Panc1 (cell line): ENCODE measurements at regions not wholly inside any gene's neighbourhood (a gene's known extent, or its start where the extent isn't known, plus 50 kb on each side); places are given as distances from the start of the nearest gene placed in this dataset.

ENCODE experiments used
- ATAC-seq: fragments of 200-7000 bp; cut with Tn5 transposase; 2 replicates; pipeline ENCODE4 v1.9.1; 2020; ENCODE audit warnings: mild to moderate bottlenecking, moderate library complexity
- BruUV-seq: library from RNA; stranded (reverse); fragments of 400-500 nt; replicated peaks from 2 replicates; lab custom pipeline; 2021; lab: Mats Ljungman, UMichigan
- CTCF ChIA-PET: fragments of 300-600 bp; sonication (Branson Sonifier 250); formaldehyde crosslinking; loops from one replicate; lab custom pipeline; 2022; ENCODE audit warnings: antibody characterized with exemption; lab: Charles Lee
- POLR2A ChIA-PET: fragments of 300-600 bp; sonication (Branson Sonifier 250); formaldehyde crosslinking; loops from one replicate; lab custom pipeline; 2022; ENCODE audit warnings: antibody characterized with exemption; lab: Charles Lee
- DNase-seq: peaks from one replicate; pipeline ENCODE4 v3.0.0-alpha.2; 2010; ENCODE audit warnings: low read depth, low spot score
- H3K27ac ChIP-seq: 2 replicates; pipeline ENCODE4 v1.5.1; 2011; ENCODE audit warnings: mild to moderate bottlenecking, low read length, inconsistent platforms
- H3K27me3 ChIP-seq: fragments of 200-500 bp; sonication (Bioruptor generic); 2 replicates; pipeline ENCODE4 v1.6.0; 2014; ENCODE audit warnings: low read length, inconsistent platforms; ENCODE audit not compliant: control insufficient read depth, insufficient read depth
- H3K36me3 ChIP-seq: fragments of 200-500 bp; sonication (Bioruptor generic); 2 replicates; pipeline ENCODE4 v1.5.1; 2014; ENCODE audit warnings: inconsistent platforms, mild to moderate bottlenecking, low read length, moderate library complexity; ENCODE audit not compliant: control insufficient read depth, insufficient read depth
- H3K4me1 ChIP-seq: 2 replicates; pipeline ENCODE4 v1.5.1; 2011; ENCODE audit warnings: inconsistent platforms, mild to moderate bottlenecking, low read length, moderate library complexity; ENCODE audit not compliant: control insufficient read depth, insufficient read depth
- H3K4me3 ChIP-seq, 2 experiments: 2 replicates each; pipeline ENCODE4 v1.5.1; 2011 to 2012; ENCODE audit warnings: low read depth in 2 of 2, low read length in 2 of 2, mild to moderate bottlenecking in 2 of 2, inconsistent platforms in 1 of 2, moderate library complexity in 1 of 2
- H3K9me3 ChIP-seq: fragments of 200-500 bp; sonication (Bioruptor generic); 2 replicates; pipeline ENCODE4 v1.5.1; 2014; ENCODE audit warnings: low read depth, mild to moderate bottlenecking, inconsistent platforms, low read length, moderate library complexity; ENCODE audit not compliant: control insufficient read depth, insufficient read depth
- POLR2AphosphoS5 ChIP-seq: IDR thresholded peaks from 2 replicates; pipeline ENCODE4 v1.6.1; 2012; ENCODE audit warnings: mild to moderate bottlenecking, low read depth, low read length, moderate library complexity
- SIN3A ChIP-seq: IDR thresholded peaks from 2 replicates; pipeline ENCODE4 v1.6.1; 2012; ENCODE audit warnings: low read depth, mild to moderate bottlenecking, low read length, moderate library complexity, borderline replicate concordance; ENCODE audit not compliant: insufficient read depth
- TCF7L2 ChIP-seq: IDR thresholded peaks from 2 replicates; pipeline ENCODE4 v1.6.1; 2011; ENCODE audit warnings: mild to moderate bottlenecking, low read depth, low read length, inconsistent platforms
- in situ Hi-C: cut with HindIII; loops from 2 replicates; pipeline ENCODE4 v1.10.0; 2016; ENCODE audit warnings: low sequenced_read_pairs, low pct_unique_long_range_greater_than_20kb
- intact Hi-C: fragments of 100-400 bp; cut with micrococcal nuclease; formaldehyde crosslinking; loops from one replicate; pipeline ENCODE4 v1.10.0; 2022; ENCODE audit not compliant: unreplicated experiment
- TF ChIP-seq, protein P1 (sequence below): fragments of 450-650 bp; IDR thresholded peaks from 2 replicates; pipeline ENCODE4 v1.5.1; 2017; ENCODE audit warnings: mild to moderate bottlenecking
- TF ChIP-seq, protein P2 (sequence below), 2 experiments: IDR thresholded peaks; 2 replicates each; pipeline ENCODE4 v1.6.1; 2011 to 2012; ENCODE audit warnings: low read depth in 2 of 2, control low read depth in 1 of 2, low read length in 1 of 2, mild to moderate bottlenecking in 1 of 2, moderate library complexity in 1 of 2; ENCODE audit not compliant: insufficient read depth in 1 of 2

DNA sequence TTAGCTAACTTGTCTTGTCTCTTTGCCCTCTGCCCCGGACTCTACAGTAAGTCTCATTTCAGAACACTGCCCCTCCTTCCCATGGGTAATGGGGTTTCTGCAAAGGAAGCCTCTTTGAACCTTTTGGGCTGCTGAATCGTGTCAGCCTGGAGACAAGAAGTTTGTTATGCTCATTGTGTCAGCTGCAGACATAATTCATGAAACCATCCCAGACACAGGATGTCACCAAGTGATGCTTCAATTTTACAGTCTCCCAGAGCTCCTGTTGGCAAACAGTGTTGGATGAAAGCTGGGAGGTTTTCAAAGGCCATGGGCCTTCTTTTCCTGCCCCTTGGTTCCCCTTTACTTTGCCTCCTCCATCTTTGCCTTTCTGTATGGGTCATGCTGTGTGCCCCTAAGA lies 223.1 kb upstream of the TAPT1 start:
- no peak overlapping the region for H3K4me3 ChIP-seq
- no peaks in the 10 kb centered on the region for H3K9me3 ChIP-seq
- intact Hi-C loops (loop anchor here (5.0 kb wide), 1 partner anchor 157 kb away; no protein-coding TSS in a partner anchor), in situ Hi-C loops (no loop called here)
- no peak for DNase-seq
- no peaks in the 10 kb centered on the region for H3K4me1 ChIP-seq
- TF ChIP-seq, protein P1, sequence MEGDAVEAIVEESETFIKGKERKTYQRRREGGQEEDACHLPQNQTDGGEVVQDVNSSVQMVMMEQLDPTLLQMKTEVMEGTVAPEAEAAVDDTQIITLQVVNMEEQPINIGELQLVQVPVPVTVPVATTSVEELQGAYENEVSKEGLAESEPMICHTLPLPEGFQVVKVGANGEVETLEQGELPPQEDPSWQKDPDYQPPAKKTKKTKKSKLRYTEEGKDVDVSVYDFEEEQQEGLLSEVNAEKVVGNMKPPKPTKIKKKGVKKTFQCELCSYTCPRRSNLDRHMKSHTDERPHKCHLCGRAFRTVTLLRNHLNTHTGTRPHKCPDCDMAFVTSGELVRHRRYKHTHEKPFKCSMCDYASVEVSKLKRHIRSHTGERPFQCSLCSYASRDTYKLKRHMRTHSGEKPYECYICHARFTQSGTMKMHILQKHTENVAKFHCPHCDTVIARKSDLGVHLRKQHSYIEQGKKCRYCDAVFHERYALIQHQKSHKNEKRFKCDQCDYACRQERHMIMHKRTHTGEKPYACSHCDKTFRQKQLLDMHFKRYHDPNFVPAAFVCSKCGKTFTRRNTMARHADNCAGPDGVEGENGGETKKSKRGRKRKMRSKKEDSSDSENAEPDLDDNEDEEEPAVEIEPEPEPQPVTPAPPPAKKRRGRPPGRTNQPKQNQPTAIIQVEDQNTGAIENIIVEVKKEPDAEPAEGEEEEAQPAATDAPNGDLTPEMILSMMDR = no peak
- TF ChIP-seq TCF7L2 = no peak
- TF ChIP-seq, protein P2, sequence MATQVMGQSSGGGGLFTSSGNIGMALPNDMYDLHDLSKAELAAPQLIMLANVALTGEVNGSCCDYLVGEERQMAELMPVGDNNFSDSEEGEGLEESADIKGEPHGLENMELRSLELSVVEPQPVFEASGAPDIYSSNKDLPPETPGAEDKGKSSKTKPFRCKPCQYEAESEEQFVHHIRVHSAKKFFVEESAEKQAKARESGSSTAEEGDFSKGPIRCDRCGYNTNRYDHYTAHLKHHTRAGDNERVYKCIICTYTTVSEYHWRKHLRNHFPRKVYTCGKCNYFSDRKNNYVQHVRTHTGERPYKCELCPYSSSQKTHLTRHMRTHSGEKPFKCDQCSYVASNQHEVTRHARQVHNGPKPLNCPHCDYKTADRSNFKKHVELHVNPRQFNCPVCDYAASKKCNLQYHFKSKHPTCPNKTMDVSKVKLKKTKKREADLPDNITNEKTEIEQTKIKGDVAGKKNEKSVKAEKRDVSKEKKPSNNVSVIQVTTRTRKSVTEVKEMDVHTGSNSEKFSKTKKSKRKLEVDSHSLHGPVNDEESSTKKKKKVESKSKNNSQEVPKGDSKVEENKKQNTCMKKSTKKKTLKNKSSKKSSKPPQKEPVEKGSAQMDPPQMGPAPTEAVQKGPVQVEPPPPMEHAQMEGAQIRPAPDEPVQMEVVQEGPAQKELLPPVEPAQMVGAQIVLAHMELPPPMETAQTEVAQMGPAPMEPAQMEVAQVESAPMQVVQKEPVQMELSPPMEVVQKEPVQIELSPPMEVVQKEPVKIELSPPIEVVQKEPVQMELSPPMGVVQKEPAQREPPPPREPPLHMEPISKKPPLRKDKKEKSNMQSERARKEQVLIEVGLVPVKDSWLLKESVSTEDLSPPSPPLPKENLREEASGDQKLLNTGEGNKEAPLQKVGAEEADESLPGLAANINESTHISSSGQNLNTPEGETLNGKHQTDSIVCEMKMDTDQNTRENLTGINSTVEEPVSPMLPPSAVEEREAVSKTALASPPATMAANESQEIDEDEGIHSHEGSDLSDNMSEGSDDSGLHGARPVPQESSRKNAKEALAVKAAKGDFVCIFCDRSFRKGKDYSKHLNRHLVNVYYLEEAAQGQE (IDR thresholded peaks at IDR 0.05; ENCODE audit: insufficient read depth in 1 of 2, low read depth in 2 of 2, low read length in 1 of 2) = no peak
- no peak for TF ChIP-seq SIN3A
- no peak for TF ChIP-seq POLR2AphosphoS5
- BruUV-seq = no TSS peak
- no peaks in the 10 kb centered on the region for H3K27me3 ChIP-seq
- no peak overlapping the region for H3K27ac ChIP-seq
- no peak for ATAC-seq
- CTCF ChIA-PET = no interaction called here
- H3K36me3 ChIP-seq = no peaks in the 10 kb centered on the region
- POLR2A ChIA-PET = no interaction called here

DNA sequence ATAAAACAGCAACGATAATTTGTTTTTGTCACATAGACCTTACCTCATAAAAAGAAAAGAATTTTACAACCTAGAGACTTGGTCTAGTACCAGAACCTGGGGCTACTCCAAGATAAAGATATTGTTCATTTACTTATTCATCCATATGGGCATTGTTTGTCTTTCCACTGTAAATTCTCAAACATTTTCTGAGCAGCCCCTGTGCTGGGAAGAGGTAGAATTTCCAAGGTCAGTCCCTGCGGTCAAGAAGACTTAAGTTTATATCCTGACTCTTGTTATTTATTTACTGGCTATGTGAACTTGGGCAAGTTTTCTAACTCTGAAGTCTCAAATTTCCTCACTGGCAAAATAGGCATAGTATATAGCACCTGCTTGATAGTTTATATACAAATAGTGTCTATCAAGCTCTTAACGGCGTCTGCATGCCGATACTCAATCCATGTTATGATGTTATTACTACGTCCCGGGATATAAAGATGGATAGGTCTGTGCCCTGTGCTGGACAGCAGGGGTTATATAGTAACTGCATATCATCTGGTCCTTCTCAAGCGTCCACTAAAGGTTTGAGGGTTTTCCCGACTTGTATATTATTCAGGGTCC lies 222.1 kb upstream of the TAPT1 start:
- no peaks in the 10 kb centered on the region for H3K4me1 ChIP-seq
- DNase-seq (no peak), ATAC-seq (no peak)
- no peaks in the 10 kb centered on the region for H3K36me3 ChIP-seq
- TF ChIP-seq POLR2AphosphoS5 (no peak), SIN3A (no peak), TCF7L2 (no peak)
- TF ChIP-seq, protein P2 (IDR thresholded peaks at IDR 0.05; ENCODE audit: insufficient read depth in 1 of 2, low read depth in 2 of 2, low read length in 1 of 2) = no peak
- TF ChIP-seq, protein P1 = no peak
- H3K4me3 ChIP-seq = no peak overlapping the region
- intact Hi-C loops (loop anchor here (5.0 kb wide), 1 partner anchor 156 kb away; no protein-coding TSS in a partner anchor), in situ Hi-C loops (no loop called here)
- no TSS peak for BruUV-seq
- ChIA-PET POLR2A (no interaction called here), CTCF (no interaction called here)
- no peak overlapping the region for H3K27ac ChIP-seq
- H3K9me3 ChIP-seq = no peaks in the 10 kb centered on the region
- no peaks in the 10 kb centered on the region for H3K27me3 ChIP-seq
